Stimulated activated CD4-positive, alpha-beta T cell treated with anti-CD3 and anti-CD28 coated beads, TNF-alpha, amount 100 ng/mL, for 4 hours (primary cell): ENCODE measurements at regions not wholly inside any gene's neighbourhood (a gene's known extent, or its start where the extent isn't known, plus 50 kb on each side); places are given as distances from the start of the nearest gene placed in this dataset.
"Not testable (repeated sequence)": the region's sequence is repeated elsewhere in the genome, so short reads cannot be mapped to it uniquely, and the experiment has no call there.

Source experiments
- DNase-seq, 3 experiments: peaks; one replicate each; pipeline ENCODE4 v3.0.0-alpha.2; 2020; ENCODE audit warnings: low read depth in 3 of 3

DNA sequence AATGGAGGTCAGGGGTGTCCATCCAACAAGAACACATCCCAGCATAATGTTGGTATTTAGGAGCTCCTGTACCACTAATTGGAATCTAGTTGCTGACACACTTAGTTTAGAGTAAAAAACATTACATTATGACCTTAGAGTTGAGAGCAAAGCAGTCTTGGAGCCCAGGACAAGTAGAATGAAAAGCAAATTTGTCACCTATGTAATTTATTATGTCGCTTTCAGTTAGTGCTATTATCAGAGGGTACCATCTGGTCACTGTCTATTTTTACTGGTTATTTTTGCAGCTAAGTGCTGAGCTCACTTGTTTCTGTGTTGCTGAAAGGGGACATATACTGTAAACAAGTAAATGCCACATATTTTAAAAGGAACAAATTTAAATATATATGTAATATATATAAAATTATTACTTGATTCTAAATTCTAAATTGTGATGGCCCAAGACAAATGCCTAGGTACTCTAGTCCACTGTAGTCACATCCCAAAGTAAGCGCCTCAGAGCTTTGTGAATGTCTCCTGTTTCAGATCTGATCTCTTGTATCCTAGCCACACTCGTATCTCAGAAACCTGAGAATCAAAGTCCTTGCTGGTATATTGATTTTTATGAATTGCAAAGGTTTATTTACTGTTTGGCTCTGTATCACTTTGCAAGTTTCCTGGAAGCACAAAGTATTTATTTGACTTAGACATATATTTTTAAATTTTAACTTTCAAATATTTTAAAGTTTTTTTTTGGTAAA is 148.6 kb upstream of the MAN1A1 start:
- DNase-seq = no peak

GRCh38 chr6:119495230-119495683 is 145.7 kb upstream of the MAN1A1 start:
- DNase-seq = no peak

DNA sequence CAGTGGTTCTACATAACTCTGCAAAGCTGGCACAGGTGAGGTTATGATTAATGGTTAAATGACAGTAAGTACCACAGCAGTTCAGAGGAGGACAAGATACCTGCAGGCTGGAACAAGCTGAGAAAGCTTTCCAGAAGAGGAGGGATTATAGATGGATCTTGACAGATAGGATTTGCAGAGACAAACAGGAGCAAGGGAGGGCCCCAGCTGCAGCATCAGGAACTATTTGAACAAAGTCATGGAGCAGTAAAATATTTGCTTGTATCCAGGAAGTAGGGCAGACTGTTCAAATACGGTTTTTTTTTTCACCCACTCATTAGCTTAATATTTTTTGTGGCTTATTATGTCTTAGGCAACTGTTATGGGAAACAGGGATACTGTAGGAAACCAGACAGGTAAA is 144.4 kb upstream of the MAN1A1 start:
- DNase-seq = no peak

- not testable (repeated sequence) for DNase-seq
These were observed 141.6 kb upstream of the MAN1A1 start for GRCh38 chr6:119491112-119491511.

- DNase-seq = not testable (repeated sequence)
These were observed 140.5 kb upstream of the MAN1A1 start for GRCh38 chr6:119490050-119490449.

DNA sequence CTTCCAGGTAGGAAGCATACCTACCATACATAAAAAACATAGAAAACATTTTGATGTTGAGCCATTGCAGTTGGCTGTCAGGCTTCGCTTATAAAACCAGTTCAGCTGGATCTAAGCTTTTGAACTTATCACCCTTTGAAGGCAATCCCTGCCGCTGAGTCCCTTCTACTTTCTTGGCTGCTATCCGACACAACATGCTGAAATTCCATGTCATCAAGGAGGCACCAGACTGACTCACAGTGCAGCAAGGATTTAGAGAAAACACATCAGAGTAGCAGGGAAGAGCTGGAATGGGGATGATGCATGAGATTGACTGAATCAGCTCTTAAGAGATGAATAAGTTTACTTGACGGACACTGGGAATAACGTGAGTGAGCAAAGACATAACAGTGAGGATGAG is 135.0 kb upstream of the MAN1A1 start:
- DNase-seq = no peak

DNA sequence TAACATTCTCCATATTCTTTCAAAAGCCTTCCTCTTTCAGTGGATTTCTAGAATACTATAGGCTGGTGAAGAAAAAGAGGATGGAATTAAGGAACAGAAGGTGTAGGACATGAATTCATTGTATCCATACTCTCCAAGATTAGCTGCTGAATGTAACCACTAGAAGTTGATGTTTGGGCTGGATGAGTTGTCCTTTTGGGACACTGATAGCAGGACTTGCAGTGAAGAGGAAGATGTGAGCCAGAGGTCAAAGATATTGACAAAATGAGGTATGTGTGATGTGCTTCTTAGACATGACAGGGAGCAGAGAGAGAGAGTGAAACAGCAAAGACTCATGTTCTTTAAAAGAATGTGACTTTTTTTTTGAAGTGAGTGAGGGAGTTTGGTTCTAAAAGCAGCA is 134.3 kb upstream of the MAN1A1 start:
- DNase-seq = no peak

GRCh38 chr6:119482850-119483285 is 133.3 kb upstream of the MAN1A1 start:
- DNase-seq = no peak

GRCh38 chr6:119481976-119482375 is 132.4 kb upstream of the MAN1A1 start:
- no peak for DNase-seq

DNA sequence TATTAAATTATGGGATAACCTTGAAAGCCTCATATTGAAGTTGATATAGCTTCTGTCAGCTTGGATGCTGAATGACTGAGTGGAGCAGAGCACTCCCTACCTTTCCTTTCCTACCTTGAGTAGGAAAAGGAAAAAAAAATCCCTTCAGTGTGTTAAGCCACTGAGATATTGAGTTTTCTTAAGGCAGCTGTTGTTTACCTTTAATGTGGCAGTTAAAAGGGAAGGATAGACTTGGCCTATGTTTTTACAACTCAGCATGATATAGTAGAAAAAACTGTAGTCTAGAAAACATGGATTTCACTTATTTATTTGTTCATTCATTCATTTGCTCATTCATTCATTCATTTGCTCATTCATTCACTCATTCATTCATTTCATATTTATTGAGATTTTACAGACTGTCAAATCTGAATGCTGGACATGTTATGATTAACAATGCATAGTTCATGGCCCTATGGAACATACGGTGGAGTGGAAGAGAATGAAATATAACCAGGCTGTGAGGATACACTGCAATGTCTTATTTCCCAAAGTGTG is 131.5 kb upstream of the MAN1A1 start:
- DNase-seq = no peak

DNA sequence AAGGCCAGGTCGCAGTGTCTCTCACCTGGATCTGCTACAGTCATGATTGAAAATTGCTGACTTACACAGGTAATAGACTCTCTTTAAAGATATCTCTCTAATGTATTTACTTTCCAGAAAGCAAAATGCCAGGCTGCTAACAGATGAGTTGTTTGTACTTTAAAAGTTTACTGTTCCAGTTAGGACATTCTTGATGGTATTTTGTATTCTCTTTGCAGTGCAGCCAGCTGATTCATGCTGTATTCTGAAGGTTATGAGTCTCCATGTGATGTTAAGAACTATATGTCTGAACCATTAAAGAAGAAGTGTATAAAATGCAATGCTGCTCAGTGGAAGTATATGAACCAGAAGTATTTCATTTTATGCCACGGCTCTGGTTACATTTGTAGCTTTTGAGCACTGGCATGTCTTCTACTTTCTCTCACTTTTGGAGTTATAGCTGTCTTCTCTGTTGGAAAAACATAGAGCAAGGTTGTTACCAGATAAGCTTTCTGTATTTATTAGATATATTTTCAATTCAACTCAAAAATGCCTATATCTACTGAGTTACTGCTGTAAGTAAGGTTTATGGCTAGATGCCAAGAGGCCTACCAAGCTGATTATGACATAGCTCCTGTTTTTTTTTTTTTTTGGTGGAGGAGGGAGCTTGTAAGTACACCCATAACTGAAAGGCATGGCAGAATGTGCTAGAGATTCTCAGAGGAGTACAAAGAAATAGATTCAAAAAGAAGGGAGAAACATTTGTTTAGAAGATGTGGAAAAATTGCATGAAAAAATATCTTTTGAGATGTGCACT is 130.5 kb upstream of the MAN1A1 start:
- no peak for DNase-seq

GRCh38 chr6:119476554-119476953 is 127.0 kb upstream of the MAN1A1 start:
- no peak for DNase-seq

DNA sequence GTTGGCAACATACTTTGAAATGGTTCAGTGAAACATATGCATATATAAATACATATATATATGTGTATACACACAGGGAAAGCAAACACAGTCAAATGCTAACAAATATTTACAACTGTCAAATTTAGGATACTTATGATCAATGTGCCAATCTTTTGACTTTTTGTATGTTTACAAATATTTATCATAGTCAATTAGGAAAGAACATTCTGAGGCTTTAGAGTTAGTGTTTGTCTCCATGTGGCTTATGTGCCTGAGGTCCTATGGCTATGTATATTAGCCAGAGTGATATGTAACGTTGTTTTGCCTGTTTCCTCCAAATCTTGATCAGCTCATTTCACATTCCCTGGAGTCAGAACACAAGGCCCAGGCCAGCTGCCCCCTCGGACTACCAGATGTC is 126.5 kb upstream of the MAN1A1 start:
- no peak for DNase-seq

DNA sequence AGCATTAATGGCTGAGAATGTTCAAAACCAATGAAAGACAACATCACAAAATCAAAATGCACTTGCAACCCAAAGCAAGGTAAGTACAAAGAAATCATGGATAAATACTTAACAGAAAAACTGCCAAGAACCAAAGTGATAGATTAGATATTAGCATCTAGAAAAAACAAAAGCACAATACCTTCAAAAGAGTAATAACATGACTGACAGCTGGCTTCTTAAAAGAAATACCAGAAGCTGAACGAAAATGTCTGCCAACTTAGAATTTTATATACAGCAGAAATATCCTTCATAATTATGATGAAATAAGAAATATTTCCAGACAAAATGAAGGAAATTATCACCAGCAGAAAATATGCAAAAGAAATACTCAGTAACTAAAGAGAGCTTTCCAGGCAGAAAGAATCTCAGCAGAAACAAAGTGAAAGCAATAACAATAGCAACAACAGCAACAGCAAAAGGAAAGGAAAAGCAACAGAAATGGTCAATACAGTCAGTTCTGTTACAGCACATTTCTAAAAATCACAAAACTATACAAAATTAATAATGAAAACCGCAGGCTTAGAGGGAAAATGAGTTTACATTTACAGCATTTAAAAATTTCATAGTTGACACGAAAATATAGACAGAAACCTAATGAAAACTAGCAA is 121.5 kb upstream of the MAN1A1 start:
- DNase-seq = no peak

GRCh38 chr6:119467488-119468081 is 118.0 kb upstream of the MAN1A1 start:
- DNase-seq = no peak

DNA sequence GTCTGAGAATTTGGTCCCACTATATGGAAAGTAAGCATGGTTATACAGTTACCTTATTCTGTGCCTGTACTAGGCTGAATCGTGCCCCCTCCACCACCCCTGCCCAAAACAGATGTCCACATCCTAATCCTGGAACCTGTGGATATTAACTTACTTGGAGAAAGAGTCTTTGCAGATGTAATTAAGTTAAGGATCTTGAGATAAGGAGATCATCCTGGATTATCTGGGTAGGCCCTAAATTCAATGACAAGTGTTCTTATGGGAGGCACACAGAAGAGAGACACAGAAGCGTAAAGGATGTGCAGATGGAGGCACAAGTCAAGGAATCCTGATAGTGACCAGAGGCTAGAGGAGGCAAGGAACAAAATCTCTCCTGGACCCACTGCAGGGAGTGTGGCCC is 116.7 kb upstream of the MAN1A1 start:
- DNase-seq = no peak

- DNase-seq = no peak
These were observed 113.6 kb upstream of the MAN1A1 start for GRCh38 chr6:119463081-119463626.

DNA sequence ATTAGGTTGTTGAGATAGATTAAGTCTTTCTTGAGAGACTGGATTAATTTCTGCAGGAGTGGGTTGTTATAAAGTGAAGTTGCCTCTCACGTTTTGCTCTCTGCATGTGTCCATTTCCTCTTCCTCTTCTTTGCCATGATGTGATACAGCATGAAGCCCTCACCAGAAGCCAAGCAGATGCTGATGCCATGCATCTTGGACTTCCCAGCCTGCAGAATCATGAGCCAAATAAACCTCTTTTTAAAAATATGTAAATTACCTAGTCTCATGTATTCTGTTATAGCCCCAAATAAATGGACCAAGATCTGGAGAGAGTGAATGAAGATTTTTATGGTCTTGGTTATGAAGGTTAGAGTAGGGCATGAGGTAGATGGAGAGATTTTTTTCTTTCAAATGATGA is 111.6 kb upstream of the MAN1A1 start:
- DNase-seq = no peak

DNA sequence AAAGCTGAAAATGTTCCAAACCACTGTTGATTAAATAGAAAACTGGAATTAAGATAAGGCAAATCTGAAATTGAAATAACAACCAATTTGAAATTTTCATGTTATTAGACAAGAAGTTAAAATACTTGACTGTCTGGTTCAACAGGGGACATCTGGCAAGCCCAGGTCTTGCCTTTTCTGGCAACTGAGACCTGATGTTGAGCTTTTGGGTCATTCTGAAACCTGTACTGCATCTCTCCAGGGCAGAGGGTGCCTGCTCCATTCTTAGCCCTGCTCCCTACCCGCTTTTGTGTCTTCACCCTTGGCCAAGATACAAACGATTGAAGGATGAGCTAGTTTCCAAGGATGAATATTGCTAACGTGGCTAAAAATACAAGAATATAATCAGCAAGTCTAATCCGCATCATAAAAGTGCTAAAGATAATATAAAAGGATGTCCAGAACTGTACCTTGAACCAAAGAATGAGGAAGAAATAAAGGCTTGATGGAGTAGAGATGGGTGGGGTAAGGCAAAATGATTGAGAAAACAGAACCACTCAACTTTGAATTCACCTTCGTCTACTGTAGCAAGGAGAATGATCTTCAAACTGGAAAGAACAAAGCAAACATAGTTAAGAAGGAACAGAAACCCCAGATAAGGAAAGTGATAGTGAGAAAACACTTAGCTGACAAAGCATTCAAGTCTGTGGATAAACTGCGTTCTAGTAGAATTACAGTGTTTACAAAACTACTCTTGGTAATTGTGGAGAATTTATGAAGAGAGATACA is 109.8 kb upstream of the MAN1A1 start:
- DNase-seq = no peak

DNA sequence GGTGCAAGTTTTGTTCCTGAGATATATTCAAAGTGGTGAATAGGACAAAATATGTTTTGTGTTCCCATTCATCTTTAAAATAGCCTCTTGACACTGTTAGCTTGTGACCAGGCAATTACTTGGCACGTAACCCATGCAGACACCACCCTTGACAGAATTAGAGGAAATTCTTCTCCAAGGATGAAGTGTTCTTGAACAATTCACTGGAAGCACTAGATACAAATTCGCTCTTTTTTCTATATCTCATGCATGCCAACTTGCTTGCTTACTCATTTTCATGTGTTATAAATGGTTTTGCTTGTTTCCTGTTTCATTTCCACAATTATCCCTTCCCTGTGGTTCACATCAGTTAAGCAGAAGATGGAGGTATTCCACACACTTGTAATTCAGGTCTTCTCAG is 105.2 kb upstream of the MAN1A1 start:
- no peak for DNase-seq
